ENCODE measurements at regions not wholly inside any gene's neighbourhood (a gene's known extent, or its start where the extent isn't known, plus 50 kb on each side); places are given as distances from the start of the nearest gene placed in this dataset.

- TF ChIP-seq, protein P1, sequence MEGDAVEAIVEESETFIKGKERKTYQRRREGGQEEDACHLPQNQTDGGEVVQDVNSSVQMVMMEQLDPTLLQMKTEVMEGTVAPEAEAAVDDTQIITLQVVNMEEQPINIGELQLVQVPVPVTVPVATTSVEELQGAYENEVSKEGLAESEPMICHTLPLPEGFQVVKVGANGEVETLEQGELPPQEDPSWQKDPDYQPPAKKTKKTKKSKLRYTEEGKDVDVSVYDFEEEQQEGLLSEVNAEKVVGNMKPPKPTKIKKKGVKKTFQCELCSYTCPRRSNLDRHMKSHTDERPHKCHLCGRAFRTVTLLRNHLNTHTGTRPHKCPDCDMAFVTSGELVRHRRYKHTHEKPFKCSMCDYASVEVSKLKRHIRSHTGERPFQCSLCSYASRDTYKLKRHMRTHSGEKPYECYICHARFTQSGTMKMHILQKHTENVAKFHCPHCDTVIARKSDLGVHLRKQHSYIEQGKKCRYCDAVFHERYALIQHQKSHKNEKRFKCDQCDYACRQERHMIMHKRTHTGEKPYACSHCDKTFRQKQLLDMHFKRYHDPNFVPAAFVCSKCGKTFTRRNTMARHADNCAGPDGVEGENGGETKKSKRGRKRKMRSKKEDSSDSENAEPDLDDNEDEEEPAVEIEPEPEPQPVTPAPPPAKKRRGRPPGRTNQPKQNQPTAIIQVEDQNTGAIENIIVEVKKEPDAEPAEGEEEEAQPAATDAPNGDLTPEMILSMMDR (IDR thresholded peaks at IDR 0.05), result no peak
- TF ChIP-seq POLR2AphosphoS5 (IDR thresholded peaks at IDR 0.05) (no peak), POLR2A (IDR thresholded peaks at IDR 0.05) (no peak)
Measured at GRCh38 chr17:52606590-52606989, 448.1 kb upstream of the CA10 start.

Measured in stomach (tissue), 4 donors.